ENCODE measurements at regions not wholly inside any gene's neighbourhood (a gene's known extent, or its start where the extent isn't known, plus 50 kb on each side); places are given as distances from the start of the nearest gene placed in this dataset.

GRCh38 chr6:9138936-9139335 is 703.6 kb upstream of the SLC35B3 start:
- no peak for TF ChIP-seq EP300 (IDR thresholded peaks at IDR 0.05; ENCODE audit: borderline replicate concordance)
- no peak for TF ChIP-seq MAX (IDR thresholded peaks at IDR 0.05)
- TF ChIP-seq RAD21 (IDR thresholded peaks at IDR 0.05; ENCODE audit: low read depth) = no peak

Data from Ishikawa (cell line).